ENCODE measurements at regions not wholly inside any gene's neighbourhood (a gene's known extent, or its start where the extent isn't known, plus 50 kb on each side); places are given as distances from the start of the nearest gene placed in this dataset.

DNA sequence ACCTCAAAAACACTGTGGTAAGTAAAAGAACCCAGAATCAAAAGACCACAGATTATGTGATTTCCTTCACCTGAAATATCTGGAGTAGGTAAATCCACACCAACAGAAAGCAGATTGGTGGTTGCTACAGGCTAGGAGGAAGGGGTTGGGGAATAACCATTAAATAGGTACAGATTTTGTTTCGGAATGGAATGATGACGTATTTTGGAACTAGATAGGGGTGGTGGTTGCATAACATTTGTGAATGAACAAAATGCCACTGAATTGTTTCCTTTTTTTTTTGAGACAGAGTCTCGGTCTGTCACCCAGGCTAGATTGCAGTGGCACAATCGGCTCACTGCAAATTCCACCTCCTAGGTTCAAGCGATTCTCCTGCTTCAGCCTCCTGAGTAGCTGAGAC is 100.9 kb upstream of the RBFOX1 start:
- no peak for TF ChIP-seq BHLHE40 (IDR thresholded peaks at IDR 0.05; ENCODE audit: low read depth, low read length)
- TF ChIP-seq, protein P1, sequence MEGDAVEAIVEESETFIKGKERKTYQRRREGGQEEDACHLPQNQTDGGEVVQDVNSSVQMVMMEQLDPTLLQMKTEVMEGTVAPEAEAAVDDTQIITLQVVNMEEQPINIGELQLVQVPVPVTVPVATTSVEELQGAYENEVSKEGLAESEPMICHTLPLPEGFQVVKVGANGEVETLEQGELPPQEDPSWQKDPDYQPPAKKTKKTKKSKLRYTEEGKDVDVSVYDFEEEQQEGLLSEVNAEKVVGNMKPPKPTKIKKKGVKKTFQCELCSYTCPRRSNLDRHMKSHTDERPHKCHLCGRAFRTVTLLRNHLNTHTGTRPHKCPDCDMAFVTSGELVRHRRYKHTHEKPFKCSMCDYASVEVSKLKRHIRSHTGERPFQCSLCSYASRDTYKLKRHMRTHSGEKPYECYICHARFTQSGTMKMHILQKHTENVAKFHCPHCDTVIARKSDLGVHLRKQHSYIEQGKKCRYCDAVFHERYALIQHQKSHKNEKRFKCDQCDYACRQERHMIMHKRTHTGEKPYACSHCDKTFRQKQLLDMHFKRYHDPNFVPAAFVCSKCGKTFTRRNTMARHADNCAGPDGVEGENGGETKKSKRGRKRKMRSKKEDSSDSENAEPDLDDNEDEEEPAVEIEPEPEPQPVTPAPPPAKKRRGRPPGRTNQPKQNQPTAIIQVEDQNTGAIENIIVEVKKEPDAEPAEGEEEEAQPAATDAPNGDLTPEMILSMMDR (conservative IDR thresholded peaks at IDR 0.05; ENCODE audit: low read depth, low read length) = no peak
